ENCODE measurements at regions not wholly inside any gene's neighbourhood (a gene's known extent, or its start where the extent isn't known, plus 50 kb on each side); places are given as distances from the start of the nearest gene placed in this dataset.

- no peak for TF ChIP-seq EZH2 (IDR thresholded peaks at IDR 0.05; ENCODE audit: insufficient read depth, low read length)
- TF ChIP-seq CTCF (IDR thresholded peaks at IDR 0.05; ENCODE audit: insufficient read depth, low read depth, low read length) = no peak
- Histone ChIP-seq H4K20me1 (ENCODE audit: insufficient read depth, low read length) (no peaks in the 10 kb centered on the region), H3K27me3 (ENCODE audit: insufficient read depth, low read length) (no peaks in the 10 kb centered on the region), H3K4me3 (ENCODE audit: insufficient read depth, low read depth, low read length) (no peak overlapping the region), H3K27ac (ENCODE audit: low read depth, low read length) (no peak overlapping the region), H3K36me3 (ENCODE audit: insufficient read depth, low read length) (no peaks in the 10 kb centered on the region), H3K4me1 (ENCODE audit: insufficient read depth, low read length) (no peaks in the 10 kb centered on the region), H3K4me2 (ENCODE audit: low read length) (no peak overlapping the region), H2AFZ (ENCODE audit: low read depth, low read length) (no peak overlapping the region), H3K79me2 (ENCODE audit: insufficient read depth, low read length) (no peaks in the 10 kb centered on the region), H3K9me3 (ENCODE audit: insufficient read depth, low read depth, low read length) (no peaks in the 10 kb centered on the region), H3K9ac (ENCODE audit: low read length) (no peak overlapping the region)
- no peak for DNase-seq (ENCODE audit: low read depth)
- Mint-ChIP-seq H3K27me3 (ENCODE audit: low read depth, unreplicated experiment) (no peaks in the 10 kb centered on the region), H3K27ac (ENCODE audit: unreplicated experiment) (no peak overlapping the region), H3K36me3 (ENCODE audit: low read depth, unreplicated experiment) (no peaks in the 10 kb centered on the region), H3K4me1 (ENCODE audit: low read depth, unreplicated experiment) (peaks cover 4% of the 10 kb centered on the region), H3K9me3 (ENCODE audit: unreplicated experiment) (no peaks in the 10 kb centered on the region), H3K4me3 (ENCODE audit: unreplicated experiment) (no peak overlapping the region)
- no peak for FAIRE-seq
Observed at GRCh38 chr6:8703059-8703458, 267.7 kb upstream of the SLC35B3 start.

- H3K4me1 ChIP-seq (ENCODE audit: insufficient read depth, low read length) = no peaks in the 10 kb centered on the region
- no peak for TF ChIP-seq EZH2 (IDR thresholded peaks at IDR 0.05; ENCODE audit: insufficient read depth, low read length)
- H3K9me3 ChIP-seq (ENCODE audit: insufficient read depth, low read depth, low read length) = peaks cover 8% of the 10 kb centered on the region
- Mint-ChIP-seq H3K27ac (ENCODE audit: unreplicated experiment) (no peak overlapping the region), H3K27me3 (ENCODE audit: low read depth, unreplicated experiment) (no peaks in the 10 kb centered on the region), H3K36me3 (ENCODE audit: low read depth, unreplicated experiment) (peaks cover 2% of the 10 kb centered on the region), H3K4me1 (ENCODE audit: low read depth, unreplicated experiment) (no peaks in the 10 kb centered on the region), H3K9me3 (ENCODE audit: unreplicated experiment) (peaks cover 7% of the 10 kb centered on the region), H3K4me3 (ENCODE audit: unreplicated experiment) (no peak overlapping the region)
- H3K9ac ChIP-seq (ENCODE audit: low read length) = no peak overlapping the region
- FAIRE-seq (no peak), DNase-seq (ENCODE audit: low read depth) (no peak)
- H3K79me2 ChIP-seq (ENCODE audit: insufficient read depth, low read length) = no peaks in the 10 kb centered on the region
- H3K4me3 ChIP-seq (ENCODE audit: insufficient read depth, low read depth, low read length) = no peak overlapping the region
- no peaks in the 10 kb centered on the region for H4K20me1 ChIP-seq (ENCODE audit: insufficient read depth, low read length)
- H2AFZ ChIP-seq (ENCODE audit: low read depth, low read length) = no peak overlapping the region
- H3K27ac ChIP-seq (ENCODE audit: low read depth, low read length) = no peak overlapping the region
- no peaks in the 10 kb centered on the region for H3K36me3 ChIP-seq (ENCODE audit: insufficient read depth, low read length)
- H3K27me3 ChIP-seq (ENCODE audit: insufficient read depth, low read length) = no peaks in the 10 kb centered on the region
- no peak overlapping the region for H3K4me2 ChIP-seq (ENCODE audit: low read length)
Observed at GRCh38 chr6:8688821-8689220, 253.5 kb upstream of the SLC35B3 start.

GRCh38 chr6:8686077-8686476 is 250.7 kb upstream of the SLC35B3 start:
- no peaks in the 10 kb centered on the region for H3K36me3 Mint-ChIP-seq (ENCODE audit: low read depth, unreplicated experiment)
- DNase-seq (ENCODE audit: low read depth) = no peak
- no peak for TF ChIP-seq EZH2 (IDR thresholded peaks at IDR 0.05; ENCODE audit: insufficient read depth, low read length)
- no peak for TF ChIP-seq CTCF (IDR thresholded peaks at IDR 0.05; ENCODE audit: insufficient read depth, low read depth, low read length)
- H3K4me1 ChIP-seq (ENCODE audit: insufficient read depth, low read length) = no peaks in the 10 kb centered on the region
- no peaks in the 10 kb centered on the region for H3K36me3 ChIP-seq (ENCODE audit: insufficient read depth, low read length)
- no peaks in the 10 kb centered on the region for H3K79me2 ChIP-seq (ENCODE audit: insufficient read depth, low read length)
- no peak overlapping the region for H2AFZ ChIP-seq (ENCODE audit: low read depth, low read length)
- H3K4me3 Mint-ChIP-seq (ENCODE audit: unreplicated experiment) = no peak overlapping the region
- H3K27me3 ChIP-seq (ENCODE audit: insufficient read depth, low read length) = no peaks in the 10 kb centered on the region
- no peak for FAIRE-seq
- no peak overlapping the region for H3K27ac ChIP-seq (ENCODE audit: low read depth, low read length)
- no peaks in the 10 kb centered on the region for H3K4me1 Mint-ChIP-seq (ENCODE audit: low read depth, unreplicated experiment)
- H3K4me2 ChIP-seq (ENCODE audit: low read length) = no peak overlapping the region
- no peaks in the 10 kb centered on the region for H4K20me1 ChIP-seq (ENCODE audit: insufficient read depth, low read length)
- no peaks in the 10 kb centered on the region for H3K9me3 Mint-ChIP-seq (ENCODE audit: unreplicated experiment)
- no peaks in the 10 kb centered on the region for H3K9me3 ChIP-seq (ENCODE audit: insufficient read depth, low read depth, low read length)
- H3K4me3 ChIP-seq (ENCODE audit: insufficient read depth, low read depth, low read length) = no peak overlapping the region
- H3K27ac Mint-ChIP-seq (ENCODE audit: unreplicated experiment) = no peak overlapping the region
- peaks cover 2% of the 10 kb centered on the region for H3K27me3 Mint-ChIP-seq (ENCODE audit: low read depth, unreplicated experiment)
- no peak overlapping the region for H3K9ac ChIP-seq (ENCODE audit: low read length)
